ENCODE measurements at regions not wholly inside any gene's neighbourhood (a gene's known extent, or its start where the extent isn't known, plus 50 kb on each side); places are given as distances from the start of the nearest gene placed in this dataset.

DNA sequence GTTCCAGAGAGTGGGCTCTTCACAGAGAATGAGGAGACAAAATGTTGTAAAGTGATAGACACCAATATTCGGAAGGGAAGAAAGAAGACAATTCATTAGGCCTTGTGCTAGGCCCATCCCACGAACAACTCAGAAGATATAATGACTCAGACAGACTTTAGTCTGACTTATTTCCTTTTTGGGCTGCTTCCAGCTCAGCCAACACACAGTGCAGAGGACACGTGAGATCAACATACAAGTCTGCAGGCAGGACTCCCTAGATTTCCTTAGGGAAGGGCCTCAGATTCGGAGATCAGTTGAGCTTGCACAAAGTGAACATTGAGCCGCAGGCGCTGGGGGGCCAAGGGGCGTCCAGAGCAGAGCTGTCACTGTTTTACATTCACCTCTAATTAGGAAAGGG lies 290.7 kb upstream of the TENM3 start:
- TF ChIP-seq, protein P1, sequence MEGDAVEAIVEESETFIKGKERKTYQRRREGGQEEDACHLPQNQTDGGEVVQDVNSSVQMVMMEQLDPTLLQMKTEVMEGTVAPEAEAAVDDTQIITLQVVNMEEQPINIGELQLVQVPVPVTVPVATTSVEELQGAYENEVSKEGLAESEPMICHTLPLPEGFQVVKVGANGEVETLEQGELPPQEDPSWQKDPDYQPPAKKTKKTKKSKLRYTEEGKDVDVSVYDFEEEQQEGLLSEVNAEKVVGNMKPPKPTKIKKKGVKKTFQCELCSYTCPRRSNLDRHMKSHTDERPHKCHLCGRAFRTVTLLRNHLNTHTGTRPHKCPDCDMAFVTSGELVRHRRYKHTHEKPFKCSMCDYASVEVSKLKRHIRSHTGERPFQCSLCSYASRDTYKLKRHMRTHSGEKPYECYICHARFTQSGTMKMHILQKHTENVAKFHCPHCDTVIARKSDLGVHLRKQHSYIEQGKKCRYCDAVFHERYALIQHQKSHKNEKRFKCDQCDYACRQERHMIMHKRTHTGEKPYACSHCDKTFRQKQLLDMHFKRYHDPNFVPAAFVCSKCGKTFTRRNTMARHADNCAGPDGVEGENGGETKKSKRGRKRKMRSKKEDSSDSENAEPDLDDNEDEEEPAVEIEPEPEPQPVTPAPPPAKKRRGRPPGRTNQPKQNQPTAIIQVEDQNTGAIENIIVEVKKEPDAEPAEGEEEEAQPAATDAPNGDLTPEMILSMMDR (IDR thresholded peaks at IDR 0.05), result no peak
- no peak for TF ChIP-seq POLR2A (IDR thresholded peaks at IDR 0.05)
